GM18873 (cell line): ENCODE measurements at regions not wholly inside any gene's neighbourhood (a gene's known extent, or its start where the extent isn't known, plus 50 kb on each side); places are given as distances from the start of the nearest gene placed in this dataset.
"Not testable (repeated sequence)": the region's sequence is repeated elsewhere in the genome, so short reads cannot be mapped to it uniquely, and the experiment has no call there.

ENCODE experiments used
- ATAC-seq: cut with Tn5 transposase; IDR thresholded peaks from one replicate; pipeline ENCODE4 v1.9.1; 2021; ENCODE audit warnings: mild to moderate bottlenecking, moderate library complexity, moderate number of reproducible peaks; ENCODE audit not compliant: unreplicated experiment, low FRiP score

DNA sequence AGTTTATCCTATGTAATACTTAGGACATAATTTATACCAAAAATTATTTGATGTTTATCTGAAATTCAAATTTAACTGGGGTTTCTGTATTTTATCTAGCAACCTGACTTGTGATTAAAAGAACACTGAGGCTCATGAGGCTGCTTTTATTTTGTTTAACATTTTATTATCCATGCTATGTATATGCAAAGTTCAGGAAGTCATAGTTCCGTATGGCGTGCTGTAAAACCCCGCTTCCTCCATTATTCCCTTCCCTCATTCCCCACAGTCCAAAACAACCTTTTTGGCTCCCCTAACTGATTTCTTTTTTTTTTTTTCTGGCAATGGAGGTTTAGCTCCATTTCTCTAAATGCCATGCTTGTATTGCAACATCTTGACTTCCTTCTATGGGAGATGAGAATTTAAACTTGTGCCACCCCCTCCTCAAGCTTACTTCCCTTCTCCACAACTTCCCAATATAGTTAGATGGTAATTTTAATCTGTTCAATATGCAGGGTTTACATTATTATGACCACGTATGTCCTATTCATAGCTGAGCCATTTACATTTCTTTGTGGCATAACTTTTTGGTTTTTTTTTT, 138.0 kb upstream of the DNAH14 start:
- ATAC-seq: no peak

DNA sequence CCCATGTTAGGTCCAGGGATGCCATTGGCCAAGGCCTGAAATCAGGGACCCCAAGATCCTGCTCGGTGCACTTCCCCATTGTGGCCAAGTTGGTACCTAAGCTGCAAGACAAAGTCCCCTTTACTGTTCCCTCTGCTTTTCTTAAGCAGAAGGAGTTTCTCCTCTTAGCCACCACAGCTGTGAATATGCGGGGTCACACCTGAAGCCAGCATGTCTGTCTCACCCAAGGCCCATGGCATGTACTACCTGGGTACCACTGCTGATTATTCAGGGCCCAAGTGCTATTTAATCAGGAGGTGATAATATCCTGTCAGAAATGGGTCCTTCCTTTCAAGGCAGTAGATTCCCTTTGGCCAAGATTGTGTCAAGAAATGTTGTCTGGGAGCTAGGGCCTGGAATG, 133.9 kb upstream of the DNAH14 start:
- no peak for ATAC-seq

DNA sequence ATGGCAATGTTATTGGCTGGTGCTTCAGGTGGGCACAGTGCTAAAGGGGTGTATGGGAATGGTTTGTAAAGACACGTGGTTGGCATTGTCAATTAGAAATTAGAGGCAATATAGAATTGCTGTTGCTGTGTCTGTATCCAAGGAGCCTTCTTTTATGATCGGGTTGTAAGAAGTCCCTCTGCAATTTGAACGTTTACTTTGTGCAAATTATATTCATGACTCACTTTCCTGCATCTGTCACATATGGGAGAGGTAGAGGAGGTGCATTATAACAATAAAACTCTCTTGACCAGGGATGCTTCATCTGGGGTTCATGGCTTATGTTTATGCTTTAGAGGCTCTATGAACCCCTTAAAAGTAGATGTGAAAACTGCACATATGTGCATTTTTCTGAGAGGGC, 130.4 kb upstream of the DNAH14 start:
- ATAC-seq: no peak

DNA sequence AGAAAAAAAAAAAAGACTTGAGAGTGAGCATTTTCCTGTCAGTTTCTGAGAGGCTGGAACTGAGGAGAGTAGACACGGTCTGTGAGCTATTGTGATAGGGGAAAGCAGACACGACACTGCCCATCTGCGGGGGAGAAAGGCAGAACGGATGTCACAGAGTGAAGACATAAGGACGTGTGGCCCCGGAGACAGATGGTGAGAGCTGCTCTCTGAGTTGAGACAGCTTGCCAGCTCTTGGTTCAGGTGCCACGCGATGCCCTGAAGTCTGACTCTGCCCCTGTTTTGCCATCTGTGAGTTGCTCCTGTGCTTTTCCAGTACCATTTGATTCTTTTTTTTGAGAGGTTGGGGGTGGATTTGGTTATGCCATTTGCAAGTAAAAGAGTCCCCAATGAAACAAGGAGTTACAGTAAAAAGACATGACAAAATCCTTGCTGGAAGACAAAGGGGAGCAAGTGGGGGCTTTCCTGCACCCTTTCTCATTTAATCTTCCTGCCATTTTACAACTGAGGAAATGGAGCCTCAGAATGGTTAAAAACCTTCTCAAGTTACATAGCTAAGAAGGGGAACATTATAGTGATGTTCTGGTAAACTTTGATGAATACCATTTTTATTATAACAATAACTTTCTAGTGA, 128.9 kb upstream of the DNAH14 start:
- ATAC-seq: no peak

DNA sequence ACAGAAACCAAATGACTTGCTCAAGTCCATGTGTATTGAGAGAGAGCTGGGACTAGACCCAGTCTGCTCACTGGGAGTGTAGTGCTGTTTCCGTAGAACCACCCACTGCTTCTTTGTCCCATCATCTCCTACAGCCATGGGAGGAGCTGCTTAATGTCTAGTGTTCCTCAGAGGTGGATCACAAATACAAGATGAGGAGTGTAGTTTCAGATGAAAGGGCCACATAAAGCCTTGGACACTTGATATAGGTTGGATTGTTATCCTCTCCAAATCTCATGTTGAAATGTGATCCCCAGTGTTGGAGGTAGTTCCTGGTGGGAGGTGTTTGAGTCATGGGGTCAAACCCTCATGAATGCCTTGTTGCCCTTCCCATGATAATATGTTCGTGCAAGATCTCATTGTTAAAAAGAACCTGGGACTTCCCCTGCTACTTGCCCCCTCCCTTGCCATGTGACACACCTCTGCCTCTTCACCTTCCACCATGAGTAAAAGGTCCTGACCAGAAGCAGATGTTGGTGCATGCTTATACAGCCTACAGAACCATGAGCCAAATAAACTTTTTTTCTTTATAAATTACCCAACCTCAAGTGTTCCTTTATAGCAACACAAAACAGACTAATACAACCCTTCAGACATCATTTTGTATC, 127.5 kb upstream of the DNAH14 start:
- no peak for ATAC-seq

DNA sequence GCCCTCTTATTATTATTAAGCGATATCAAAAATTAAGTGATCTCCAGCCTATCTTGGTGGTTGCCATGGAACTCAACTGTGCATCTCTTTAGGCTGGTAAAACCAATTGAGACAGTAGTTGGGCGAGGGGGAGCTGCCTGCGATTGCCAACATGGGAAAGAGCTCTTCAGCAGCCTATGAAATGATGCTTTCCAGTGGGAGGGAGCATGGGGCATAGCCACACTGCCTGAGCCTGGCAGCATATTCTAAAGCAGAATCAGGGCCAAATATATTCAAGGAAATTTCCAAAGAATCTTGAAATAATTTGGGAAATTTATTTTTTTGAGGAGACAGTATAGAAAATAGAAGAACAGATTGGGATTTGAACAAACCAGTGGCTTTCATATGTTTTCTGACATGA, 126.9 kb upstream of the DNAH14 start:
- no peak for ATAC-seq

DNA sequence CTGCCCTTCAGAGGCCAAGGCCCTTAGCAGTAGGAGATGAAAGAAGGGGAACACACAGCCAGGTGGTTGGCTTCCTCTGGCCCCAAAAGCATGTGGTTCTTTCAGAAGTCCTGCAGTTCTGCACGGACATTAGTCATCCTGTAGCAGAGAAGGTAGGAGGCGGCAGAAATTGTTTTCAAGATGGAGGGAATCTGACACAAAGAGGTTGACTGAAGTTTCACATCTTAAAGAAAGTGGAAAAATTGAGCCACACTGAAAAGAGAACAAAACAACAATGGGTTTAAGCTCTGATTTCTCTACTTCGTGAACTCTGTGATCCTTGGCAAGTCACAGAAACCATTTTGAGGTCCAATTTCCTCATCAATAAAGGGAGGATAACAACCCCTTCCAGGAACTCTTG, 125.3 kb upstream of the DNAH14 start:
- ATAC-seq: no peak

DNA sequence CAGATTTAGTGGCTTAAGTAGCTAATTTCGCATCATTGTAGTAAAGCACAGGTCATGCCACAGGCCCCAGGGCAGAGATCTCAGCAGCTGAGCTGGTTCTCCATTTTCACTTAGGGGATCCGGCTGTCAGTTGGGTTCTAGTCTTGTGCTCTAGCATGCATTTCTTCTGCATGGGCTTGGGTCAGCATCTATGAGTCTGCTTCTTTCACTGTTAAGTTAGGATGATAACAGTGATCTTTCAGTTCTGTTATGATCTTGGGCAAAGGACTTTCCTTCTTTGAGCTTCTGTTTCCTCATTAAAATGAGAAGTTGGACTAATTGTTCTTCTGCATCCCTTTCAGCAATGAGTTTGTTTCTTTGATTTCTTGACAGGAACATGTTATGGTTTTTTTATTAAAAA, 123.6 kb upstream of the DNAH14 start:
- no peak for ATAC-seq

DNA sequence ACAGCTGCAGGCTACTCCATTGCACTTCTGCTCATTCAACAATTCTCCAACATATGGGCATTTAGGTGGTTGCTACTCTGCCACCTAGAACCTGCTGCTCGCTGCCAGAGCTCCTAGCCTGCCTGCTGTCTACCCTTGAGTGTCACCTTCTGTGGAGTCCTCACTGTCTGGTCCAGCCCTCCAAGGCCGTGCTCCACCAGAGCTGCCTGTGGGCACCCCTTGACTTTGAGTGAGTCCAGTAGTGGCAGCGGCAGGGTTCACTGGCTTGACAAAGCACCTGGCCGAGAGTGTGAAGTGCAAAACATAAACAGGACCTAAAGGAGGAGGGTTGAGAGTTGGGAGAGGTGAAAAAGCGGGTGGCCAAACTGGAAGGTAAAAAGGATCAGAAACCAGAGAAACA, 120.3 kb upstream of the DNAH14 start:
- ATAC-seq: no peak

DNA sequence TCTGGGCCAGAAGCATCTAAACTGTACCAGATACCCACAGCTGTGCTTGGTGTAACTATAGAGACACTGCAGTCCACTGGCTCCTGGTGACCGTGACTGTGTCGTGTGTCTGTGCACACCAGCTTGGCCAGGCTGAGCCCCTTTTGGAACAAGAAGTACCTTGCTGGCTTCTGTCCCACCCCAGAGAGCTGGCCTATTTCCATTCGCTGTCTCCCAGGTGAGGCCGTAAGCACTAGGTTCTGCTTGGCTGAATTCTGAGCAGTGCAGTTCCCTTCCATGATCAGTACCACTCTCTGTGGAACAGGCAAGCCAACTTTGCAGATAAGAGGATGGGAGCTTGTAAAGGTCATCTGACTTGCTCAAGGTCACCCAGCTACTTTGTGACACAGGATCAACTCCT, 119.9 kb upstream of the DNAH14 start:
- ATAC-seq: no peak

DNA sequence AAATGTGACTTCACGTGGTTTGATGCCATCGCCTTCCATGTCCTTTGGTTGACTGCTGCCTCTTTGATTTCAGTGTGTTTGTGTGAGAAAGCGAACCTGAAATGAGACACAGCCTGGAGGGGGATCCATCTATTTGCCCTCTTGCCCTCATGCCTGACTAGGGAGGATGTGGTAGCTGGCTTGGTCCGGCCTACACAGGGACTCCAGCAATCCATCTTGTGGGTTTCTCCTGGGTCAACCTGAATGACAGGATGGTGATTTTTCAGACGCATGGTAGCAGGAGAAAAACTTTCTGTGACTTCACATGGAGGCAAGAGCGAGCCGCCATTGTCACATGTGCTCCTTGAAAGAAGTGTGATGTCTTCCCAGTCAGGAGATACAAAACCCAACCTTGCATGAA, 117.9 kb upstream of the DNAH14 start:
- no peak for ATAC-seq

DNA sequence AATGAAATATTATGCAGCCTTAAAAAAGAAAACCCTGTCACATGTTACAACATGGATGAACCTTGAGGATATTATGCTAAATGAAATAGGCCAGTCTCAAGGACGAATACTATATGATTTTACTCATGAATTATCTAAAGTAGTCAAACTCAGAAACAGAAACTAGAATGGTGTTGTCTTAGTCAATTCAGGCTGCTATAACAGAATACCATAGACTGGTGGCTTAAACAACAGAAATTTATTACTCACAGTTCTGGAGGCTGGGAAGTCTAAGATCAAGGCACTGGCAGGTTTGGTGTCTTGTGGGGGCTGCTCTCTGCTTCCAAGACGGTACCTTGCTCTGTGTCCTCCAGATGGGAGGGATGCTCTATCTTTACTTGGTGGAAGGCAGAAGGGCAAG, 113.8 kb upstream of the DNAH14 start:
- no peak for ATAC-seq

DNA sequence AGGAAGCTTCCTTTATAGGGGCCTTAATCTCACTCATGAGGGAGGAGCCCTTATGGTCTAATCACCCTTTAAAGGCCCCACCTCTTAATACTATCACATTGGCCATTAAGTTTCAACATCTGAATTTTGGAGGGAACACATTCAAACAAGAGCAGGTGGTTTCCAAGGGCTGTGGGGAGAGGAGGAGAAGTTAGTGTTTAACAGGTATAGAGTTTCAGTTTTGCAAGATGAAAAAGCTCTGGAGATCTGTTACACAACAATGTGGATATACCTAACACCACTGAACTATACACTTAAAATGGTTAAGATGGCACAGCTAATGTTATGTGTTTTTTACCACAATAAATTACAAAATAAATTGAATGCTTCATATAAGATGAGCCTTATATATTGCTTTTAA, 113.4 kb upstream of the DNAH14 start:
- ATAC-seq: no peak

DNA sequence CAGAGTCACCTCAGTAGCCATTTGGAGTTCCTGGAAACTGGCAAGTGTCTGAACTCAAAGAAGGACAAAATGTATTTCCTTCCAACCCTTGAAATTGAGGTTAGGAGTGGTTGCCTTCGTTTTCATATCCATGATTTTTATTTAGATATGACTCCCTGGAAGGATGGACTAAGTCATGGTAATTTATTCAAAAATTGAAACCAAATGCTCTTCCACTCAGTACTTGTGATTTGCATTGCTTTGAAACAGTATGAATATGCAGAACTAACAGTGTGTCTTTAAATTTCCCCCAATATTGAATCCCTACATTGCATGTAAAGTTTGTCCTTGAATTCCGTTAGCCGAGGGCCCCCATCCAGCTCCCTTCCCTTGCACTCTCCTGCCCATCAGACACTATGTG, 112.1 kb upstream of the DNAH14 start:
- no peak for ATAC-seq

DNA sequence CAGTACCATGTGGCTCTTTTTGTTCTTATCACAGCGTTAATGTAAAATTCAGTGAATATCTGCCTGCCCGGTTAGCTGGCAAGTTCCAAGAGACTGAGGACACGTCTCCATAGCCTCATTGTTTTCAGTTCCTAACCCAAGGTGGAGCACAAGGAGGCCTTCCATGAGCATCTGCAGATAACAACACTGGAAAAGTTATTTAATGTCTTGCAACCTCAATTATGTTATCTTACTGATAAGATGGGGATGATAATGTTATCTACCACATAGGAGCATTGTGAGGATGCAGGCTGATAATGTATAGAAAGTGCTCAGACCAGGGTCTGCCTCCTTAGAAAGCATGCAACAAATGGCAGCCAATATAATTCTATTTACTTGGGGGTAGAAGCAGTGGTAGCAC, 109.6 kb upstream of the DNAH14 start:
- no peak for ATAC-seq

DNA sequence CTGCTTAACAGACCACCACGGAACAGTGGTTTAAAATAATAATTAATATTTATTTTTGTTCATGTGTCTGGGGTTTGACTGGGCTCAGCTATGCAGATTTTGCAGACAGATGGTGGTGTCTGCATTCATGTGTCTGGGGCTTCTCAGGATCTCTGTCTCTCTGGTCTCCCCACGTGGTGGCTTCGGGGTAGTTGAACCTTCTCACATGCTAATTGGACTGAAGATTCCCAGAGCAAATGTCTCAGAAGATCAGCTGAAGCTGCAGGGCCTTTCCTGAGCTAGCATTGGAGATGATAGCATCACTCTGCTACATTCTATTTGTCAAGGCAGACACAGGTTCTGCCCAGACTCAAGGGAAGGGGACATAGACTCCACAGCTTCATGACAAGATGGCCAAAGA, 109.1 kb upstream of the DNAH14 start:
- no peak for ATAC-seq

DNA sequence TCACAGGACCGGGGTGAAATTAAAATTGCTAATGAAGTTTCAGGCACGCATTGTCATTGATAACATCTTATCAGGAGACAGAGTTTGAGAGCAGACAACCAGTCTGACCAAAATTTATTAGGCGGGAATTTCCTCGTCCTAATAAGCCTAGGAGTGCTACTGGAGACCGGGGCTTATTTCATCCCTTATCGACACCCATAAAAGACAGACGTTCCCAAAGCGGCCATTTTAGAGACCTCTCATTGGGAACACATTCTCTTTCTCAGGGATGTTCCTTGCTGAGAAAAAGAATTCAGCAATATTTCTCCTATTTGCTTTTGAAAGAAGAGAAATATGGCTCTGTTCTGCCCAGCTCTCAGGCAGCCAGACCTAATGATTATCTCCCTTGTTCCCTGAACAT, 107.7 kb upstream of the DNAH14 start:
- not testable (repeated sequence) for ATAC-seq

DNA sequence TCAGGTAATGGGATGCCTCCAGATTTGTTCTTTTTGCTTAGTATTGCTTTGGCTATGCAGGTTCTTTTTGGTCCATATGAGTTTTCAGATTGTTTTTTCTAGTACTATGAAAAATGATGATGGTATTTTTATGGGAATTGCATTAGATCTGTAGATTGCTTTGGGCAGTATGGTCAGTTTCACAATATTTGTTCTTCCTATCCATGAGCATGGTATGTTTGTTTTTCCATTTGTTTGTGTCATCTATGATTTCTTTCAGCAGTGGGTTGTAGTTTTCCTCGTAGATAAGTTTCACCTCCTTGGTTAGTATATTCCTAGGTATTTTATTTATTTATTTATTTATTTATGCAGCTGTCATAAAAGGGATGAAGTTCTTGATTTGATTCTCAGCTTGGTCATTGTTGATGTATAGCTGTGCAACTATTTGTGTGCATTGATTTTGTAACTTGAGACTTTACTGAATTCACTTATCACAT, 103.9 kb upstream of the DNAH14 start:
- no peak for ATAC-seq

DNA sequence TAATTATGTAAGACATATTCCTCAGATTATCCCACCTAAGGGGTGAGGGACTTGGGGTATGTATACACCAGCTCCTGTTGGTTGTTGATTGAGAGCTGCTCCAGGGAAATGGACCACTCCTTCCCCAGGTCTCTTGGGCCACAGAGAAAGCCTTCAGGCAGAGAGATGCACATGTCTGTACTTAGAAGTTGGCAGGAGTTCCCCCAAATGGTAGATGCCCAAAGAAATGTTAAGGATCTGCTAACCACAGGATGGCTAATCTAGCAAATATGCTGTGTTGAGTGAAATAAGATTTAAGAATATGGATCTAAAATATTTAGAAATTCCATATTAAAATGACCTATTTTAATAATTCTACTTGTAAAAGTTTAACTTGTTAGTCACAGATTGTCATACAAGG, 100.8 kb upstream of the DNAH14 start:
- no peak for ATAC-seq

DNA sequence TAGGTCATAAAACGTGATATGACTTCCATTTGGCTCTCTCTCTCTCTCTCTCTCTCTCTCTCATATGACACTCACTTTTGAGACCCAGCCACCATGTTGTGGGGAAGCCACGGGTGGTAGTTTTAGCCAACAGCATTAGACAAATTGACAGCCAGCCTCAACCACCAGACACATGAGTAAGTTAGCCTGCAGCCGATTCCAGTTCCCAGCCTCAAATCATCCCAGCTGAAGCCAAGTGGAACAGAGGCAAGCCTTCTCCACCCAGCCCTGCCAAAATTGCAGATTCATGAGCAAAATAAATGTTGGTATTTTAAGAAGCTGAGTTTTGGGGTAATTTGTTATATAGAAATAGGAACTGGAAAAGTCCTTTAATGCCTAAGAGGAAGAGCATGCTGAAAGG, 98.0 kb upstream of the DNAH14 start:
- no peak for ATAC-seq

DNA sequence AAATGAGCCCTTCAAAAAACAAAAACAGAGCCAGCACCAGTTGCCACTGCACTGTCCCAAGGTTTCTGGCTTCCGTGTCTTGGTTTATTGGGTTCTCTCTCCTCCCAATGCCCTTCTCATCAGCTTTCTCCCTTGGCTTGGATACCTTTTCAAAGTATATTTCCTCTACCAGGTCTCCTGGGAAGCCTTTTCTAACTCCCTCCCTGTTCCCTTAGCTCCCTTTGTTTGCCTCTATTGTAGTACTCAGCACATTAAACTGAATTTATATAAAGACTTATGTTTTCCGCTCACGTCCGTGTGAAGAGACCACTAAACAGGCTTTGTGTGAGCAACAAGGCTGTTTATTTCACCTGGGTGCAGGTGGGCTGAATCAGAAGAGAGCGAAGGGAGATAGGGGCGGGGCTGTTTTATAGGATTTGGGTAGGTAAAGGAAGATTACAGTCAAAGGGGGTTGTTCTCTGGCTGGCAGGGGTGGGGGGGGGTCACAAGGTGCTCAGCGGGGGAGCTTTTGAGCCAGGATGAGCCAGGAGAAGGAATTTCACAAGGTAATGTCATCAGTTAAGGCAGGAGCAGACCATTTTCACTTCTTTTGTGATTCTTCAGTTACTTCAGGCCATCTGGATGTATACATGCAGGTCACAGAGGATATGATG, 89.7 kb upstream of the DNAH14 start:
- ATAC-seq: not testable (repeated sequence)

DNA sequence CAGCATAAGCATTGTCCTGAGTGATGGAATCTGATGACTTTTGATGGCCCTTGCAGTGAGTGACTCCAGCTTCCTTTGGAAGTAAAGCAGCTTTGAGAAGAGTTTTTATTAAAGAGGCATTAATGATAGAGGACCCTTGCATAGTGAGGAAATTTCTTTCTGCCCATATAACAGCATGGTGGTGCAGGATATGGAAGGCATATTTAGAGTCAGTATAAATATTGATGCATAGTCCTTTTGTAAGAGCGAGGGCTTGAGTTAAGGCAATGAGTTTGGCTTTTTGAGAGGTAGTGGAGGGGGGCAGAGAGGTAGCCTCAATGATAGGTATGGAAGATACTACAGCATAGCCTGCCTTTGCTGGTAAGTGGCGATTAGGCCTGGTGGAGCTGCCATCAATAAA, 87.7 kb upstream of the DNAH14 start:
- not testable (repeated sequence) for ATAC-seq
